Caco-2 (cell line): ENCODE measurements at regions not wholly inside any gene's neighbourhood (a gene's known extent, or its start where the extent isn't known, plus 50 kb on each side); places are given as distances from the start of the nearest gene placed in this dataset.

ENCODE experiments used
- BruUV-seq: library from RNA; stranded (reverse); fragments of 400-500 nt; replicated peaks from 2 replicates; lab custom pipeline; 2021; lab: Mats Ljungman, UMichigan
- CTCF ChIA-PET: fragments of 300-600 bp; sonication (Branson Sonifier 250); formaldehyde crosslinking; loops from one replicate; lab custom pipeline; 2022; ENCODE audit warnings: antibody characterized with exemption; lab: Charles Lee
- POLR2A ChIA-PET: fragments of 300-600 bp; sonication (Branson Sonifier 250); formaldehyde crosslinking; loops from one replicate; lab custom pipeline; 2022; ENCODE audit warnings: antibody characterized with exemption; lab: Charles Lee
- DNase-seq, 2 experiments: peaks; one replicate each; pipeline versions ENCODE4 v3.0.0 to v3.0.0-alpha.2; 2020 to 2022
- H3K27me3 ChIP-seq: replicated peaks from 2 replicates; pipeline ENCODE4 v1.6.0; 2011; ENCODE audit warnings: low read length; ENCODE audit not compliant: control insufficient read depth, insufficient read depth
- H3K36me3 ChIP-seq: 2 replicates; pipeline ENCODE4 v1.5.1; 2011; ENCODE audit warnings: low read length; ENCODE audit not compliant: control insufficient read depth, insufficient read depth
- H3K4me1 ChIP-seq: fragments of 250-450 bp; sonication (Bioruptor Pico); 2 replicates; pipeline ENCODE4 v1.5.1; 2020; ENCODE audit warnings: mild to moderate bottlenecking
- H3K4me3 ChIP-seq: 2 replicates; pipeline ENCODE4 v1.5.1; 2011; ENCODE audit warnings: low read depth, mild to moderate bottlenecking, control low read depth, low read length
- H3K9me3 ChIP-seq: fragments of 250-450 bp; sonication (Bioruptor Pico); 2 replicates; pipeline ENCODE4 v1.5.1; 2020; ENCODE audit warnings: mild to moderate bottlenecking, moderate library complexity
- H3K27ac Mint-ChIP-seq: one replicate; pipeline ENCODE4 v1.8.0; 2022; ENCODE audit warnings: mixed read lengths; ENCODE audit not compliant: unreplicated experiment
- H3K27me3 Mint-ChIP-seq: one replicate; pipeline ENCODE4 v1.8.0; 2022; ENCODE audit warnings: mixed read lengths; ENCODE audit not compliant: insufficient read depth, unreplicated experiment
- H3K36me3 Mint-ChIP-seq: one replicate; pipeline ENCODE4 v1.8.0; 2022; ENCODE audit warnings: mild to moderate bottlenecking, mixed read lengths; ENCODE audit not compliant: insufficient read depth, unreplicated experiment
- H3K4me1 Mint-ChIP-seq: one replicate; pipeline ENCODE4 v1.8.0; 2022; ENCODE audit warnings: low read depth, mixed read lengths; ENCODE audit not compliant: unreplicated experiment
- H3K4me3 Mint-ChIP-seq: one replicate; pipeline ENCODE4 v1.8.0; 2022; ENCODE audit warnings: mild to moderate bottlenecking, moderate library complexity, mixed read lengths; ENCODE audit not compliant: unreplicated experiment
- H3K9me3 Mint-ChIP-seq: one replicate; pipeline ENCODE4 v1.8.0; 2022; ENCODE audit warnings: mixed read lengths; ENCODE audit not compliant: unreplicated experiment
- CTCF ChIP-seq, 2 experiments: fragments of 200-600 bp in 1 of 2; IDR thresholded peaks; 1 replicate in 1 of 2; 2 replicates in 1 of 2; pipeline versions ENCODE4 v1.5.1 to v1.8.0; 2011 to 2022; ENCODE audit warnings: antibody characterized with exemption in 1 of 2, control low read depth in 1 of 2, inconsistent platforms in 1 of 2, low read depth in 1 of 2, low read length in 1 of 2, mild to moderate bottlenecking in 1 of 2, moderate library complexity in 1 of 2; ENCODE audit not compliant: insufficient read depth in 1 of 2, severe bottlenecking in 1 of 2, unreplicated experiment in 1 of 2
- intact Hi-C: fragments of 100-400 bp; cut with micrococcal nuclease; formaldehyde crosslinking; loops from one replicate; pipeline ENCODE4 v1.10.0; 2022; ENCODE audit not compliant: unreplicated experiment

- no peaks in the 10 kb centered on the region for H3K27me3 Mint-ChIP-seq
- no peaks in the 10 kb centered on the region for H3K36me3 ChIP-seq
- ChIA-PET CTCF (no interaction called here), POLR2A (no interaction called here)
- intact Hi-C loops, result no loop called here
- DNase-seq, result no peak
- no peak overlapping the region for H3K27ac Mint-ChIP-seq
- no peak overlapping the region for H3K4me3 Mint-ChIP-seq
- H3K4me1 Mint-ChIP-seq, result peaks cover 9% of the 10 kb centered on the region
- no peaks in the 10 kb centered on the region for H3K27me3 ChIP-seq
- no peaks in the 10 kb centered on the region for H3K36me3 Mint-ChIP-seq
- no peaks in the 10 kb centered on the region for H3K9me3 Mint-ChIP-seq
- no peak overlapping the region for H3K4me3 ChIP-seq
- no peak for TF ChIP-seq CTCF (IDR thresholded peaks at IDR 0.05; ENCODE audit: insufficient read depth in 1 of 2, low read depth in 1 of 2, low read length in 1 of 2, severe bottlenecking in 1 of 2, unreplicated experiment in 1 of 2)
- no peaks in the 10 kb centered on the region for H3K9me3 ChIP-seq
- peaks cover 7% of the 10 kb centered on the region for H3K4me1 ChIP-seq
- BruUV-seq, result no TSS peak
Observed at GRCh38 chr10:36451391-36451970, 673.9 kb upstream of the ANKRD30A start.

- H3K4me1 Mint-ChIP-seq, result peaks cover 9% of the 10 kb centered on the region
- no peak for DNase-seq
- no TSS peak for BruUV-seq
- intact Hi-C loops, result no loop called here
- no peak overlapping the region for H3K27ac Mint-ChIP-seq
- H3K4me3 Mint-ChIP-seq, result no peak overlapping the region
- Histone ChIP-seq H3K36me3 (no peaks in the 10 kb centered on the region), H3K9me3 (no peaks in the 10 kb centered on the region), H3K27me3 (no peaks in the 10 kb centered on the region), H3K4me3 (no peak overlapping the region), H3K4me1 (peaks cover 7% of the 10 kb centered on the region)
- ChIA-PET POLR2A (no interaction called here), CTCF (no interaction called here)
- TF ChIP-seq CTCF (IDR thresholded peaks at IDR 0.05; ENCODE audit: insufficient read depth in 1 of 2, low read depth in 1 of 2, low read length in 1 of 2, severe bottlenecking in 1 of 2, unreplicated experiment in 1 of 2), result no peak
- H3K36me3 Mint-ChIP-seq, result no peaks in the 10 kb centered on the region
- H3K27me3 Mint-ChIP-seq, result no peaks in the 10 kb centered on the region
- no peaks in the 10 kb centered on the region for H3K9me3 Mint-ChIP-seq
Observed at GRCh38 chr10:36450380-36450779, 675.0 kb upstream of the ANKRD30A start.

- Histone ChIP-seq H3K27me3 (no peaks in the 10 kb centered on the region), H3K36me3 (no peaks in the 10 kb centered on the region), H3K4me1 (peaks cover 7% of the 10 kb centered on the region), H3K4me3 (no peak overlapping the region), H3K9me3 (no peaks in the 10 kb centered on the region)
- POLR2A ChIA-PET, result no interaction called here
- Mint-ChIP-seq H3K27me3 (no peaks in the 10 kb centered on the region), H3K4me1 (peaks cover 9% of the 10 kb centered on the region), H3K27ac (no peak overlapping the region), H3K9me3 (no peaks in the 10 kb centered on the region), H3K36me3 (no peaks in the 10 kb centered on the region), H3K4me3 (peak overlapping the region; percentile 3)
- intact Hi-C loops, result no loop called here
- BruUV-seq, result no TSS peak
- CTCF ChIA-PET, result no interaction called here
- DNase-seq, result no peak
- TF ChIP-seq CTCF (IDR thresholded peaks at IDR 0.05; ENCODE audit: insufficient read depth in 1 of 2, low read depth in 1 of 2, low read length in 1 of 2, severe bottlenecking in 1 of 2, unreplicated experiment in 1 of 2), result no peak
Observed at GRCh38 chr10:36448760-36449691, 676.4 kb upstream of the ANKRD30A start.
